Prostate gland (tissue), 2 donors: ENCODE measurements at regions not wholly inside any gene's neighbourhood (a gene's known extent, or its start where the extent isn't known, plus 50 kb on each side); places are given as distances from the start of the nearest gene placed in this dataset.

Source experiments
- DNase-seq: peaks from one replicate; pipeline ENCODE4 v3.0.0-alpha.2; 2019; ENCODE audit warnings: low spot score
- H3K27ac ChIP-seq, 2 donors: fragments of 200-600 bp; sonication (generic); 2 replicates each; pipeline ENCODE4 v1.5.1; 2017 to 2019
- H3K27me3 ChIP-seq: fragments of 200-600 bp; sonication (generic); replicated peaks from 2 replicates; pipeline ENCODE4 v1.5.1; 2019; ENCODE audit not compliant: insufficient read depth
- H3K36me3 ChIP-seq, 2 donors: fragments of 200-600 bp; sonication (generic); 1 replicate in 1 of 2; 2 replicates in 1 of 2; pipeline versions ENCODE4 v1.5.1 to v1.8.1; 2017 to 2019
- H3K4me1 ChIP-seq: fragments of 200-600 bp; sonication (generic); replicated peaks from 2 replicates; pipeline ENCODE4 v1.5.1; 2019
- H3K4me3 ChIP-seq, 2 donors: fragments of 200-600 bp; sonication (generic); 2 replicates each; pipeline ENCODE4 v1.5.1; 2017 to 2019
- H3K9me3 ChIP-seq: fragments of 200-600 bp; sonication (generic); 2 replicates; pipeline ENCODE4 v1.5.1; 2017
- POLR2A ChIP-seq: fragments of 450-650 bp; IDR thresholded peaks from one replicate; pipeline ENCODE4 v1.6.1; 2016; ENCODE audit warnings: antibody characterized with exemption, mild to moderate bottlenecking
- POLR2AphosphoS5 ChIP-seq: sonication (generic); formaldehyde crosslinking; IDR thresholded peaks from one replicate; pipeline ENCODE4 v1.6.1; 2017; ENCODE audit warnings: antibody characterized with exemption
- WGBS: methylation state at CpG from one replicate; pipeline ENCODE4 v1.1.5; 2018; 5-methylcytosine and 5-hydroxymethylcytosine counted together
- intact Hi-C: fragments of 100-400 bp; cut with DNase I; formaldehyde crosslinking; loops from one replicate; pipeline ENCODE4 v1.14.2; 2022
- TF ChIP-seq, protein P1 (sequence below), 4 experiments: fragments of 200-600 bp in 2 of 4; fragments of 450-650 bp in 2 of 4; sonication (generic) in 2 of 4; IDR thresholded peaks; 1 replicate in 3 of 4; 2 replicates in 1 of 4; pipeline ENCODE4 v1.5.1; 2016 to 2019; ENCODE audit warnings: antibody characterized with exemption in 4 of 4, mild to moderate bottlenecking in 2 of 4, moderate library complexity in 2 of 4

DNA sequence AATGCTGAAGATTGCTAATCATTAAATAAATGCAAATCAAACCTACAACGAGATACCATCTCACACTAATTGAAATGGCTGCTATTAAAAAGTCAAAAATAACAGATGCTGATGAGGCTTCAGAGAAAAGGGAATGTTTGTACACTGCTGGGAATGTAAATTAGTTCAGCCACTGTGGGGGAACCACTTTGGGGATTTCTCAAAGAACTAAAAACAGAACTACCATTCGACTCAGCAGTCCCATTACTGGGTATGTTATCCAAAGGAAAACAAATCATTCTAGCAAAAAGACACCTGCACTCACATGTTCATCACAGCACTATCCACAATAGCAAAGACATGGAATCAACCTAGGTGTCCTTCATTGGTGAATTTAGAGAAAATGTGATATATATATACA lies 379.0 kb upstream of the CNTNAP2 start:
- Histone ChIP-seq H3K27me3 (no peaks in the 10 kb centered on the region), H3K27ac (no peak overlapping the region), H3K36me3 (no peaks in the 10 kb centered on the region), H3K9me3 (no peaks in the 10 kb centered on the region), H3K4me1 (no peaks in the 10 kb centered on the region), H3K4me3 (no peak overlapping the region)
- TF ChIP-seq POLR2AphosphoS5 (no peak), POLR2A (no peak)
- TF ChIP-seq, protein P1, sequence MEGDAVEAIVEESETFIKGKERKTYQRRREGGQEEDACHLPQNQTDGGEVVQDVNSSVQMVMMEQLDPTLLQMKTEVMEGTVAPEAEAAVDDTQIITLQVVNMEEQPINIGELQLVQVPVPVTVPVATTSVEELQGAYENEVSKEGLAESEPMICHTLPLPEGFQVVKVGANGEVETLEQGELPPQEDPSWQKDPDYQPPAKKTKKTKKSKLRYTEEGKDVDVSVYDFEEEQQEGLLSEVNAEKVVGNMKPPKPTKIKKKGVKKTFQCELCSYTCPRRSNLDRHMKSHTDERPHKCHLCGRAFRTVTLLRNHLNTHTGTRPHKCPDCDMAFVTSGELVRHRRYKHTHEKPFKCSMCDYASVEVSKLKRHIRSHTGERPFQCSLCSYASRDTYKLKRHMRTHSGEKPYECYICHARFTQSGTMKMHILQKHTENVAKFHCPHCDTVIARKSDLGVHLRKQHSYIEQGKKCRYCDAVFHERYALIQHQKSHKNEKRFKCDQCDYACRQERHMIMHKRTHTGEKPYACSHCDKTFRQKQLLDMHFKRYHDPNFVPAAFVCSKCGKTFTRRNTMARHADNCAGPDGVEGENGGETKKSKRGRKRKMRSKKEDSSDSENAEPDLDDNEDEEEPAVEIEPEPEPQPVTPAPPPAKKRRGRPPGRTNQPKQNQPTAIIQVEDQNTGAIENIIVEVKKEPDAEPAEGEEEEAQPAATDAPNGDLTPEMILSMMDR (IDR thresholded peaks at IDR 0.05) = no peak
- intact Hi-C loops = no loop called here
- DNase-seq = no peak
- 75% methylated on average over 2 of the region's 2 CpGs for WGBS

DNA sequence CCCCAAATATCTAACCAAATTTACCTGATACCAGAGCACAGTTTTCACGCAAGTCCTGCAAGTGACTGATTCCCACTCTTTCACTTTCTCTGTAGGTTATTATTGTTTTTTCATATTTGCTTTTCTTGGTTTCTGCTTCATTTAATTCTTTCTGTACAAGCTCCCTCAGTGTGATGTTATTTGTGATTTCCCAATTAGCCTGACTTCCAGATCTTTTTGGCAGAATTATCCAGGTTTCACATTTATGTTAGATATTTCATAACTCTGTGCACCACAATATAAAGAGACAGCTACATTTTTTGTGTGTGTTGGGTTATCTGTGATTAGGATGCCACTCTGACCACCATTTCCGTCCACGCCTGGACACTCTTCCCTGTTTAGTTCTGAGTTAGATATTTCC lies 381.5 kb upstream of the CNTNAP2 start:
- intact Hi-C loops = no loop called here
- no peak for DNase-seq
- H3K4me1 ChIP-seq = no peaks in the 10 kb centered on the region
- no peaks in the 10 kb centered on the region for H3K9me3 ChIP-seq
- TF ChIP-seq POLR2AphosphoS5 (no peak), POLR2A (no peak)
- TF ChIP-seq, protein P1 (IDR thresholded peaks at IDR 0.05) = no peak
- no peaks in the 10 kb centered on the region for H3K27me3 ChIP-seq
- WGBS = 96% methylated on average over 3 of the region's 3 CpGs
- no peak overlapping the region for H3K27ac ChIP-seq
- no peak overlapping the region for H3K4me3 ChIP-seq
- no peaks in the 10 kb centered on the region for H3K36me3 ChIP-seq

DNA sequence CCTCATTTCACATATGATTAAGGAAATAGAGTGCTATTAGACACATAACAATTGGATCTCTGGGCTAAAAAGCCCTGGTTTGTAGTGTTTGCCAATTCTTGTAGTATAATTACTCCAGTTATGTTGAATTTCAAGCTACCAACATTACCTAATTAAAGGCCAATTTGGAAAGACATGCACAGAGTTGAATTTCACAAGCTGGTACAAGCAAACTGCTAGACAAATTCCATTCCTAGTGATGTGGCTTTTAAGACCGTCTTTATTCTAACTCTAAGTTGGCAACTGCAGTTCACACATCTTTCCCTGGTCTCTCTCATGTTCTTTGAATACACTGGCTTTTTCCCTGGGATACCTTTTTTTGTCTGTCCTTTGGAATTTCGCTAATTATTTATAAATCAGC lies 384.1 kb upstream of the CNTNAP2 start:
- H3K27me3 ChIP-seq = no peaks in the 10 kb centered on the region
- intact Hi-C loops = no loop called here
- H3K9me3 ChIP-seq = no peaks in the 10 kb centered on the region
- TF ChIP-seq POLR2AphosphoS5 (no peak), POLR2A (no peak)
- TF ChIP-seq, protein P1 (IDR thresholded peaks at IDR 0.05) = no peak
- 36% methylated on average over 2 of the region's 2 CpGs for WGBS
- DNase-seq = no peak
- no peaks in the 10 kb centered on the region for H3K4me1 ChIP-seq
- no peak overlapping the region for H3K4me3 ChIP-seq
- no peak overlapping the region for H3K27ac ChIP-seq
- no peaks in the 10 kb centered on the region for H3K36me3 ChIP-seq

DNA sequence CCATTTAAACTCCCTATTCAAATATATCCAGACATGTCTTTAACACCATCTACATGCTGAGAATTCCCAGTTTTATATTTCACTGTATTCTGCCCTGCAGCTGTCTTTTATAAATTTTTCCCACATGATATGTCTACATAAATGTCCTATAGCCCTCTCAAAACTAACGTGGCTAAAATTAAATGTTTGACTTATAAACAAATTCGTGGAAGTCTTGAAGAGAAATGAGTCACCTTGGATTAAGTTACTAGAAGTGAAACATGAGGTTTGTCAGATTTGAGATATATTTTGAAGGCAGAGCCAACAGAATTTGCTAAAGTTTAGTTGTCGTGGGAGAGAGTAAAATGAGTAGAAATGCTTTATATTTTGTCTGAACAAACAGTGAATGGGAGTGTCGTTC lies 386.9 kb upstream of the CNTNAP2 start:
- no peaks in the 10 kb centered on the region for H3K4me1 ChIP-seq
- no peak overlapping the region for H3K4me3 ChIP-seq
- intact Hi-C loops = no loop called here
- TF ChIP-seq, protein P1 (IDR thresholded peaks at IDR 0.05) = no peak
- TF ChIP-seq POLR2A (no peak), POLR2AphosphoS5 (no peak)
- no peaks in the 10 kb centered on the region for H3K36me3 ChIP-seq
- no peak for DNase-seq
- no peak overlapping the region for H3K27ac ChIP-seq
- no peaks in the 10 kb centered on the region for H3K9me3 ChIP-seq
- WGBS = 47% methylated on average over 4 of the region's 4 CpGs
- H3K27me3 ChIP-seq = no peaks in the 10 kb centered on the region

DNA sequence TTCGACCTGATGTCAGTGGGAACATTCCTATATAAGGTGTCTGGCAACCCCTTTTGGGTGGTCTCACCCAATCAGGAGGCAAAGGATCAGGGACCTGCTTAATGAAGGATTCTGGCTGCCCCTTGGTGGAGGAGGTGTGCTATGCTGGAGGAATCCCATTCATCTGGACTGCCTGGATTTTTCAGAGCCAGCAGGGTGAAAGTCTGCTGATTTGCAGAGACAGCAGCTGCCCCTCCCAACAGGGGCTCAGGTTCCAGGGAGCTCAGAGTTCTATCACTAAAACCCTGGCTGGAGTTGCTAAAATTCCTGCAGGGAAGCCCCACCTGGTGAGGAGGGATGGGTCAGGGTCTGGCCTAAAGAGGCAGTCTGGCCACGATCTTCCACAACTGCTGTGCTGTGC lies 398.5 kb upstream of the CNTNAP2 start:
- no peak for DNase-seq
- 33% methylated on average over 2 of the region's 2 CpGs for WGBS
- H3K9me3 ChIP-seq = no peaks in the 10 kb centered on the region
- intact Hi-C loops = no loop called here
- TF ChIP-seq, protein P1 (IDR thresholded peaks at IDR 0.05) = no peak
- TF ChIP-seq POLR2A (no peak), POLR2AphosphoS5 (no peak)
- H3K4me1 ChIP-seq = no peaks in the 10 kb centered on the region
- no peak overlapping the region for H3K27ac ChIP-seq
- H3K27me3 ChIP-seq = no peaks in the 10 kb centered on the region
- H3K4me3 ChIP-seq = no peak overlapping the region
- H3K36me3 ChIP-seq = no peaks in the 10 kb centered on the region
